ENCODE measurements at regions not wholly inside any gene's neighbourhood (a gene's known extent, or its start where the extent isn't known, plus 50 kb on each side); places are given as distances from the start of the nearest gene placed in this dataset.

- no peak for TF ChIP-seq CTCF (IDR thresholded peaks at IDR 0.05)
- TF ChIP-seq EP300 (IDR thresholded peaks at IDR 0.05), result no peak
- TF ChIP-seq POLR2A (IDR thresholded peaks at IDR 0.05), result no peak
These were observed 934.6 kb downstream of the PCDH17 start for GRCh38 chr13:58566176-58566575.

Data from tibial nerve (tissue), 4 donors.